ENCODE measurements at regions not wholly inside any gene's neighbourhood (a gene's known extent, or its start where the extent isn't known, plus 50 kb on each side); places are given as distances from the start of the nearest gene placed in this dataset.

GRCh38 chr6:121641158-121641557 lies 205.7 kb downstream of the GJA1 start:
- CTCF ChIA-PET (ENCODE audit: low intra/inter-chr PET ratio) = no interaction called here
- no peaks in the 10 kb centered on the region for H3K27me3 ChIP-seq (ENCODE audit: control insufficient read depth in 2 of 2, insufficient read depth in 2 of 2, low read length in 2 of 2)

More at GRCh38 chr6:121641158-121641557, 205.7 kb downstream of the GJA1 start:
- POLR2A ChIA-PET = no interaction called here
- H3K4me1 ChIP-seq (replicated peaks in 1 of 2; ENCODE audit: control insufficient read depth in 2 of 2, insufficient read depth in 2 of 2, low read length in 2 of 2) = no peaks in the 10 kb centered on the region
- H3K9ac ChIP-seq (ENCODE audit: insufficient read depth in 1 of 2, low read depth in 2 of 2, low read length in 2 of 2) = no peak overlapping the region
- DNase-seq (ENCODE audit: extremely low read depth in 1 of 4, low spot score in 3 of 4) = no peak
- no peak for ATAC-seq
- in situ Hi-C loops (cut with MboI) = no loop called here
- no peak overlapping the region for H3K4me2 ChIP-seq (ENCODE audit: insufficient read depth, low read length)
- no peak overlapping the region for H2AFZ ChIP-seq (ENCODE audit: low read depth, low read length)
- H3K36me3 ChIP-seq (ENCODE audit: control insufficient read depth, insufficient read depth, low read length) = no peaks in the 10 kb centered on the region
- no TSS peak for BruUV-seq (replicated peaks)
- TF ChIP-seq, protein P1, sequence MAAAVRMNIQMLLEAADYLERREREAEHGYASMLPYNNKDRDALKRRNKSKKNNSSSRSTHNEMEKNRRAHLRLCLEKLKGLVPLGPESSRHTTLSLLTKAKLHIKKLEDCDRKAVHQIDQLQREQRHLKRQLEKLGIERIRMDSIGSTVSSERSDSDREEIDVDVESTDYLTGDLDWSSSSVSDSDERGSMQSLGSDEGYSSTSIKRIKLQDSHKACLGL (CRISPR knock-in tag; IDR thresholded peaks at IDR 0.05; ENCODE audit: borderline replicate concordance, poor library complexity, severe bottlenecking) = no peak
- TF ChIP-seq, protein P2, sequence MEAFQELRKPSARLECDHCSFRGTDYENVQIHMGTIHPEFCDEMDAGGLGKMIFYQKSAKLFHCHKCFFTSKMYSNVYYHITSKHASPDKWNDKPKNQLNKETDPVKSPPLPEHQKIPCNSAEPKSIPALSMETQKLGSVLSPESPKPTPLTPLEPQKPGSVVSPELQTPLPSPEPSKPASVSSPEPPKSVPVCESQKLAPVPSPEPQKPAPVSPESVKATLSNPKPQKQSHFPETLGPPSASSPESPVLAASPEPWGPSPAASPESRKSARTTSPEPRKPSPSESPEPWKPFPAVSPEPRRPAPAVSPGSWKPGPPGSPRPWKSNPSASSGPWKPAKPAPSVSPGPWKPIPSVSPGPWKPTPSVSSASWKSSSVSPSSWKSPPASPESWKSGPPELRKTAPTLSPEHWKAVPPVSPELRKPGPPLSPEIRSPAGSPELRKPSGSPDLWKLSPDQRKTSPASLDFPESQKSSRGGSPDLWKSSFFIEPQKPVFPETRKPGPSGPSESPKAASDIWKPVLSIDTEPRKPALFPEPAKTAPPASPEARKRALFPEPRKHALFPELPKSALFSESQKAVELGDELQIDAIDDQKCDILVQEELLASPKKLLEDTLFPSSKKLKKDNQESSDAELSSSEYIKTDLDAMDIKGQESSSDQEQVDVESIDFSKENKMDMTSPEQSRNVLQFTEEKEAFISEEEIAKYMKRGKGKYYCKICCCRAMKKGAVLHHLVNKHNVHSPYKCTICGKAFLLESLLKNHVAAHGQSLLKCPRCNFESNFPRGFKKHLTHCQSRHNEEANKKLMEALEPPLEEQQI (IDR thresholded peaks at IDR 0.05) = no peak
- no peak for TF ChIP-seq MITF (IDR thresholded peaks at IDR 0.05)
- no peak for TF ChIP-seq NONO (IDR thresholded peaks at IDR 0.05; ENCODE audit: low read depth in 2 of 2, low read length in 1 of 2)
- no peak for TF ChIP-seq TRIM24 (IDR thresholded peaks at IDR 0.05)
- TF ChIP-seq BCL6 (CRISPR knock-in tag; IDR thresholded peaks at IDR 0.05) = no peak
- TF ChIP-seq CHD4 (IDR thresholded peaks at IDR 0.05; ENCODE audit: insufficient read depth, insufficient replicate concordance, low read depth, low read length, poor library complexity, severe bottlenecking) = no peak
- no peak overlapping the region for H3K27ac ChIP-seq (ENCODE audit: extremely low read depth, low read depth, low read length)
- no peak for FAIRE-seq
- no peaks in the 10 kb centered on the region for H3K9me1 ChIP-seq (ENCODE audit: control insufficient read depth, insufficient read depth, low read length)
- no peak overlapping the region for H3K4me3 ChIP-seq
- H4K20me1 ChIP-seq (replicated peaks; ENCODE audit: control insufficient read depth, insufficient read depth, low read length) = no peaks in the 10 kb centered on the region
- H3K79me2 ChIP-seq (ENCODE audit: control insufficient read depth, insufficient read depth, low read length) = no peaks in the 10 kb centered on the region
- intact Hi-C loops (cut with micrococcal nuclease) = no loop called here
- WGBS (ENCODE audit: insufficient coverage, low coverage, missing lambda C conversion rate) = 0% methylated on average over 3 of the region's 3 CpGs
- H3K9me3 ChIP-seq (replicated peaks; ENCODE audit: control insufficient read depth, insufficient read depth, low read depth, low read length) = no peaks in the 10 kb centered on the region

Measured in K562 (cell line).